GM12875 (cell line): ENCODE measurements at regions not wholly inside any gene's neighbourhood (a gene's known extent, or its start where the extent isn't known, plus 50 kb on each side); places are given as distances from the start of the nearest gene placed in this dataset.

Source experiments
- H3K4me3 ChIP-seq: one replicate; pipeline ENCODE4 v1.5.1; 2011; ENCODE audit warnings: low read depth, low read length, control low read depth
- CTCF ChIP-seq: IDR thresholded peaks from 2 replicates; pipeline ENCODE4 v1.5.1; 2011; ENCODE audit warnings: low read depth, mild to moderate bottlenecking, control low read depth, inconsistent platforms, low read length, moderate library complexity, borderline replicate concordance; ENCODE audit not compliant: insufficient read depth

- no peak overlapping the region for H3K4me3 ChIP-seq
- TF ChIP-seq CTCF, result no peak
Observed at GRCh38 chr1:245031041-245031440, 123.7 kb upstream of the KIF26B start.

- H3K4me3 ChIP-seq, result no peak overlapping the region
- TF ChIP-seq CTCF, result no peak
Observed at GRCh38 chr1:245026247-245026646, 128.5 kb upstream of the KIF26B start.

GRCh38 chr1:245025525-245025924 is 129.3 kb upstream of the KIF26B start:
- no peak overlapping the region for H3K4me3 ChIP-seq
- TF ChIP-seq CTCF, result no peak

- no peak overlapping the region for H3K4me3 ChIP-seq
- TF ChIP-seq CTCF, result no peak
Observed at GRCh38 chr1:245023222-245023621, 131.6 kb upstream of the KIF26B start.

GRCh38 chr1:245019910-245020486 is 134.8 kb upstream of the KIF26B start:
- H3K4me3 ChIP-seq, result no peak overlapping the region
- TF ChIP-seq CTCF, result no peak

GRCh38 chr1:245016700-245017099 is 138.1 kb upstream of the KIF26B start:
- no peak for TF ChIP-seq CTCF
- H3K4me3 ChIP-seq, result no peak overlapping the region

GRCh38 chr1:245015031-245015430 is 139.8 kb upstream of the KIF26B start:
- TF ChIP-seq CTCF, result no peak

More at GRCh38 chr1:245015031-245015430, 139.8 kb upstream of the KIF26B start:
- H3K4me3 ChIP-seq, result no peak overlapping the region
